Neuronal stem cell (in vitro differentiated cells): ENCODE measurements at regions not wholly inside any gene's neighbourhood (a gene's known extent, or its start where the extent isn't known, plus 50 kb on each side); places are given as distances from the start of the nearest gene placed in this dataset.

Source experiments
- DNase-seq: peaks from one replicate; pipeline ENCODE4 v3.0.0-alpha.2; 2013; ENCODE audit warnings: low spot score
- H2AFZ ChIP-seq: one replicate; pipeline ENCODE4 v1.6.1; 2013; ENCODE audit warnings: mild to moderate bottlenecking, low read length, inconsistent platforms
- H2AK5ac ChIP-seq: 2 replicates; pipeline ENCODE4 v1.6.1; 2013; ENCODE audit warnings: low read depth, mild to moderate bottlenecking, inconsistent platforms, low read length, moderate library complexity, mixed read lengths
- H2BK120ac ChIP-seq: 2 replicates; pipeline ENCODE4 v1.6.1; 2013; ENCODE audit warnings: low read depth, mild to moderate bottlenecking, inconsistent platforms, low read length, moderate library complexity, mixed read lengths
- H2BK12ac ChIP-seq: one replicate; pipeline ENCODE4 v1.6.1; 2013; ENCODE audit warnings: low read length, inconsistent platforms
- H2BK15ac ChIP-seq: 2 replicates; pipeline ENCODE4 v1.6.1; 2013; ENCODE audit warnings: mild to moderate bottlenecking, low read length, inconsistent platforms, mixed read lengths
- H2BK5ac ChIP-seq: one replicate; pipeline ENCODE4 v1.6.1; 2013; ENCODE audit warnings: inconsistent platforms, mild to moderate bottlenecking, low read length, moderate library complexity
- H3K14ac ChIP-seq: one replicate; pipeline ENCODE4 v1.6.1; 2013; ENCODE audit warnings: low read length, inconsistent platforms
- H3K18ac ChIP-seq: 2 replicates; pipeline ENCODE4 v1.6.1; 2013; ENCODE audit warnings: low read length, inconsistent platforms
- H3K23ac ChIP-seq: 2 replicates; pipeline ENCODE4 v1.6.1; 2013; ENCODE audit warnings: low read depth, mild to moderate bottlenecking, mixed read lengths, low read length, inconsistent platforms; ENCODE audit not compliant: poor library complexity
- H3K27ac ChIP-seq: replicated peaks from 3 replicates; pipeline ENCODE4 v1.5.1; 2013; ENCODE audit warnings: low read length, inconsistent platforms
- H3K27me3 ChIP-seq, 3 experiments: 2 replicates each; pipeline ENCODE4 v1.6.1; 2013; ENCODE audit warnings: low read length in 3 of 3, mild to moderate bottlenecking in 2 of 3, inconsistent platforms in 1 of 3, low read depth in 1 of 3, mixed read lengths in 1 of 3, moderate library complexity in 1 of 3; ENCODE audit not compliant: control insufficient read depth in 3 of 3, insufficient read depth in 3 of 3
- H3K36me3 ChIP-seq, 2 donors: replicated peaks in 1 of 2; 2 replicates each; pipeline ENCODE4 v1.6.1; 2013; ENCODE audit warnings: low read length in 2 of 2; ENCODE audit not compliant: control insufficient read depth in 2 of 2, insufficient read depth in 2 of 2
- H3K4ac ChIP-seq: 2 replicates; pipeline ENCODE4 v1.6.1; 2013; ENCODE audit warnings: inconsistent platforms, mild to moderate bottlenecking, low read length, moderate library complexity
- H3K4me1 ChIP-seq, 2 donors: 1 replicate in 1 of 2; 2 replicates in 1 of 2; pipeline ENCODE4 v1.6.1; 2013; ENCODE audit warnings: low read length in 2 of 2, low read depth in 1 of 2; ENCODE audit not compliant: control insufficient read depth in 2 of 2, insufficient read depth in 1 of 2
- H3K4me2 ChIP-seq: one replicate; pipeline ENCODE4 v1.6.1; 2013; ENCODE audit warnings: mild to moderate bottlenecking, low read length, inconsistent platforms; ENCODE audit not compliant: insufficient read depth, poor library complexity, severe bottlenecking
- H3K4me3 ChIP-seq, 2 donors: 2 replicates each; pipeline ENCODE4 v1.5.1; 2013; ENCODE audit warnings: low read length in 2 of 2, mild to moderate bottlenecking in 2 of 2, inconsistent platforms in 1 of 2, moderate library complexity in 1 of 2
- H3K79me1 ChIP-seq: one replicate; pipeline ENCODE4 v1.6.1; 2013; ENCODE audit warnings: low read depth, mild to moderate bottlenecking, inconsistent platforms, low read length, moderate library complexity
- H3K9ac ChIP-seq: one replicate; pipeline ENCODE4 v1.6.1; 2013; ENCODE audit warnings: mild to moderate bottlenecking, low read depth, low read length, inconsistent platforms; ENCODE audit not compliant: poor library complexity
- H3K9me3 ChIP-seq, 2 donors: replicated peaks in 1 of 2; 2 replicates each; pipeline versions ENCODE3 to v1.6.1; 2013; ENCODE audit warnings: low read length in 2 of 2, mild to moderate bottlenecking in 2 of 2, inconsistent platforms in 1 of 2, low read depth in 1 of 2, mixed read lengths in 1 of 2, moderate library complexity in 1 of 2; ENCODE audit not compliant: control insufficient read depth in 2 of 2, insufficient read depth in 1 of 2
- H4K8ac ChIP-seq: one replicate; pipeline ENCODE4 v1.6.1; 2013; ENCODE audit warnings: low read depth, mild to moderate bottlenecking, inconsistent platforms, low read length, moderate library complexity
- H4K91ac ChIP-seq: one replicate; pipeline ENCODE4 v1.6.1; 2013; ENCODE audit warnings: low read length, low read depth, mild to moderate bottlenecking, inconsistent platforms; ENCODE audit not compliant: poor library complexity
- WGBS, 2 donors: extraction: QIAGEN DNeasy Blood & Tissue Kit; methylation state at CpG; one replicate each; pipeline ENCODE4 v1.1.7; 2013; ENCODE audit warnings: missing lambda C conversion rate in 2 of 2, mixed read lengths in 1 of 2; ENCODE audit not compliant: insufficient read length in 2 of 2, insufficient replicate concordance in 1 of 2; ENCODE audit errors: extremely low coverage in 2 of 2; 5-methylcytosine and 5-hydroxymethylcytosine counted together

- WGBS, 2 donors, result no CpG with 5 or more reads among the region's 10 CpGs
- no peak overlapping the region for H2BK120ac ChIP-seq
- no peak overlapping the region for H4K8ac ChIP-seq
- DNase-seq, result no peak
- no peaks in the 10 kb centered on the region for H3K36me3 ChIP-seq
- H3K14ac ChIP-seq, result no peak overlapping the region
- no peak overlapping the region for H3K9ac ChIP-seq
- H3K4me1 ChIP-seq, result peaks cover 0 to 13% of the 10 kb centered on the region in 2 donors
- no peak overlapping the region for H3K4ac ChIP-seq
- H3K23ac ChIP-seq, result no peak overlapping the region
- H3K27me3 ChIP-seq, result peaks cover 0 to 6% (median 0%) of the 10 kb centered on the region in 3 experiments
- no peak overlapping the region for H3K4me3 ChIP-seq
- H3K4me2 ChIP-seq, result no peak overlapping the region
- H2BK12ac ChIP-seq, result no peak overlapping the region
- no peak overlapping the region for H3K27ac ChIP-seq
- H3K18ac ChIP-seq, result no peak overlapping the region
- H2BK15ac ChIP-seq, result no peak overlapping the region
- H2BK5ac ChIP-seq, result no peak overlapping the region
- peaks cover 0 to 4% of the 10 kb centered on the region in 2 donors for H3K9me3 ChIP-seq
- H2AK5ac ChIP-seq, result no peak overlapping the region
- H3K79me1 ChIP-seq, result no peaks in the 10 kb centered on the region
- no peak overlapping the region for H4K91ac ChIP-seq
- peak overlapping the region; percentile 77 for H2AFZ ChIP-seq
Observed at GRCh38 chr10:116001262-116001857, 271.6 kb downstream of the GFRA1 start.

- no peak overlapping the region for H2BK120ac ChIP-seq
- H2AK5ac ChIP-seq, result no peak overlapping the region
- H2BK5ac ChIP-seq, result no peak overlapping the region
- H3K14ac ChIP-seq, result no peak overlapping the region
- peaks cover 0 to 6% (median 0%) of the 10 kb centered on the region in 3 experiments for H3K27me3 ChIP-seq
- no peak overlapping the region for H4K8ac ChIP-seq
- H3K36me3 ChIP-seq, result no peaks in the 10 kb centered on the region
- H3K23ac ChIP-seq, result no peak overlapping the region
- H3K4ac ChIP-seq, result no peak overlapping the region
- no peak overlapping the region for H2AFZ ChIP-seq
- H3K4me2 ChIP-seq, result no peak overlapping the region
- H3K9ac ChIP-seq, result no peak overlapping the region
- peaks cover 0 to 4% of the 10 kb centered on the region in 2 donors for H3K9me3 ChIP-seq
- no peak overlapping the region for H3K18ac ChIP-seq
- H3K4me1 ChIP-seq, result peaks cover 0 to 13% of the 10 kb centered on the region in 2 donors
- no CpG with 5 or more reads among the region's 12 CpGs for WGBS, 2 donors
- no peak overlapping the region for H3K27ac ChIP-seq
- DNase-seq, result no peak
- no peak overlapping the region for H2BK15ac ChIP-seq
- no peak overlapping the region for H4K91ac ChIP-seq
- no peak overlapping the region for H3K4me3 ChIP-seq
- H2BK12ac ChIP-seq, result no peak overlapping the region
- H3K79me1 ChIP-seq, result no peaks in the 10 kb centered on the region
Observed at GRCh38 chr10:116000151-116000842, 272.7 kb downstream of the GFRA1 start.
